ENCODE measurements at regions not wholly inside any gene's neighbourhood (a gene's known extent, or its start where the extent isn't known, plus 50 kb on each side); places are given as distances from the start of the nearest gene placed in this dataset.

DNA sequence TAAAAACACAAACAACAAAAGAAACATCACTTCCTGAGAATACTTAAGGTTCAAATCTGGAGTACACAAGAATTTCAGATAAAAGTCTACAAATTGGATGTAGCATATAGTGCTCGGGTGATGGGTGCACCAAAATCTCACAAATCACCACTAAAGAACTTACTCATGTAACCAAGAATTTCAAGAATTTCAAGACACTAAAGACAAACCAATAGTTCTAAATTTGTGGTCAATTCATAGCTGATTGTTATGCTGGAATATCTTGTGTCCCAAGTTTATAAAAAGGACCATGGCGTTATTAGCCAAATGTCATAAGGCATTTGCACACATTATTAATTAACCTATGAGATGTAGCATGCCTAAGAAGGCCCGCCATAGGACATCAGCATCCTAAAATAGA is 1204.1 kb upstream of the AUTS2 start:
- TF ChIP-seq, protein P1, sequence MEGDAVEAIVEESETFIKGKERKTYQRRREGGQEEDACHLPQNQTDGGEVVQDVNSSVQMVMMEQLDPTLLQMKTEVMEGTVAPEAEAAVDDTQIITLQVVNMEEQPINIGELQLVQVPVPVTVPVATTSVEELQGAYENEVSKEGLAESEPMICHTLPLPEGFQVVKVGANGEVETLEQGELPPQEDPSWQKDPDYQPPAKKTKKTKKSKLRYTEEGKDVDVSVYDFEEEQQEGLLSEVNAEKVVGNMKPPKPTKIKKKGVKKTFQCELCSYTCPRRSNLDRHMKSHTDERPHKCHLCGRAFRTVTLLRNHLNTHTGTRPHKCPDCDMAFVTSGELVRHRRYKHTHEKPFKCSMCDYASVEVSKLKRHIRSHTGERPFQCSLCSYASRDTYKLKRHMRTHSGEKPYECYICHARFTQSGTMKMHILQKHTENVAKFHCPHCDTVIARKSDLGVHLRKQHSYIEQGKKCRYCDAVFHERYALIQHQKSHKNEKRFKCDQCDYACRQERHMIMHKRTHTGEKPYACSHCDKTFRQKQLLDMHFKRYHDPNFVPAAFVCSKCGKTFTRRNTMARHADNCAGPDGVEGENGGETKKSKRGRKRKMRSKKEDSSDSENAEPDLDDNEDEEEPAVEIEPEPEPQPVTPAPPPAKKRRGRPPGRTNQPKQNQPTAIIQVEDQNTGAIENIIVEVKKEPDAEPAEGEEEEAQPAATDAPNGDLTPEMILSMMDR (IDR thresholded peaks at IDR 0.05) = no peak
- TF ChIP-seq POLR2A (IDR thresholded peaks at IDR 0.05) = no peak
- TF ChIP-seq POLR2AphosphoS5 (IDR thresholded peaks at IDR 0.05) = no peak
